Neural crest cell (in vitro differentiated cells): ENCODE measurements at regions not wholly inside any gene's neighbourhood (a gene's known extent, or its start where the extent isn't known, plus 50 kb on each side); places are given as distances from the start of the nearest gene placed in this dataset.

ENCODE experiments used
- DNase-seq: peaks from one replicate; pipeline ENCODE4 v3.0.0; 2021; ENCODE audit warnings: low read depth, mixed read lengths, low spot score
- H3K27ac Mint-ChIP-seq: one replicate; pipeline ENCODE4 v1.8.0; 2021; ENCODE audit warnings: mild to moderate bottlenecking, mixed read lengths; ENCODE audit not compliant: unreplicated experiment
- H3K27me3 Mint-ChIP-seq: 2 replicates; pipeline ENCODE4 v1.8.0; 2021; ENCODE audit warnings: low read depth, mild to moderate bottlenecking, mixed read lengths
- H3K36me3 Mint-ChIP-seq: 2 replicates; pipeline ENCODE4 v1.8.0; 2021; ENCODE audit warnings: low read depth, mild to moderate bottlenecking, mixed read lengths
- H3K4me1 Mint-ChIP-seq: 2 replicates; pipeline ENCODE4 v1.8.0; 2021; ENCODE audit warnings: mixed read lengths
- H3K4me3 Mint-ChIP-seq: one replicate; pipeline ENCODE4 v1.8.0; 2021; ENCODE audit warnings: mild to moderate bottlenecking, mixed read lengths
- H3K9me3 Mint-ChIP-seq: 2 replicates; pipeline ENCODE4 v1.8.0; 2021; ENCODE audit warnings: mixed read lengths
- CTCF ChIP-seq: fragments of 200-600 bp; sonication (generic); conservative IDR thresholded peaks from 2 replicates; pipeline ENCODE4 v1.5.0; 2021; ENCODE audit warnings: antibody characterized with exemption, mild to moderate bottlenecking

- no peak for DNase-seq
- no peak overlapping the region for H3K27ac Mint-ChIP-seq
- TF ChIP-seq CTCF, result no peak
- no peak overlapping the region for H3K4me3 Mint-ChIP-seq
- H3K36me3 Mint-ChIP-seq, result no peaks in the 10 kb centered on the region
- H3K9me3 Mint-ChIP-seq, result peaks cover 2% of the 10 kb centered on the region
- no peaks in the 10 kb centered on the region for H3K27me3 Mint-ChIP-seq
- no peaks in the 10 kb centered on the region for H3K4me1 Mint-ChIP-seq
These were observed 829.1 kb upstream of the AGA start for GRCh38 chr4:178271386-178271785.

- Mint-ChIP-seq H3K36me3 (no peaks in the 10 kb centered on the region), H3K4me1 (no peaks in the 10 kb centered on the region), H3K9me3 (peaks cover under 1% of the 10 kb centered on the region), H3K27ac (no peak overlapping the region), H3K27me3 (no peaks in the 10 kb centered on the region), H3K4me3 (no peak overlapping the region)
- no peak for TF ChIP-seq CTCF
- DNase-seq, result no peak
These were observed 830.9 kb upstream of the AGA start for GRCh38 chr4:178273168-178273567.

DNA sequence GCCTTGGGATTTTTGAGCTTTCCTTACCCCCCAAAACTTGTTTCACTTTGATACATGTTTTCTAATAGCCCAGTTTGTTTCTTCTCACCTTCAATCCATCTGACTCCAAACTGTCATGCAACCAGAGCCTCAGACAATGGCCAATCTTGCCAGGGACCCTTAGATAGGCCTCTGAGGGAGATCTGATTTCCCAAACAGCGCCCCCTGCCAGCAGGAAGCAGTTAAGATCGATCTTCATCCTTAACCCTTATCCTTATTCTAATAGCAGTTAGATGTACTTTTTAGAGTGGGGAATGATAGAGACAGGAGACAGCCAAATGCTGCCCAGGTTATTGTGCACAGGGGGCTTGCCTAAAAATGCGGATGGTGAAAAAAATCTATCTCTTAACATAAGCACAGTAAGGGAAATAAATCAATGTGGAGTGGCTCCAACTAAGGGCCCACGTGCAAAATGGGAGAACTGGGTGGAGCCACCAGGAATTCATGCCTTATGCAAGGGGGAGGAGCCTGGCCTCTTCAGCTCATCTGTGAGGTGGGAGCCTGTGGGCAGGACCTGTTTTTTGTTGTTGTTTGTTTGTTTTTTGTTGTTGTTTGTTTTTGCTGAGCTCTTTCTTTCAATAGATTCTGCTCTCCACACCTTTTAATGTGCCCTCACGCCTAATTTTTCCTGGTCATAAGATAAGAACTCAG is 833.6 kb upstream of the AGA start:
- H3K27ac Mint-ChIP-seq, result no peak overlapping the region
- no peaks in the 10 kb centered on the region for H3K36me3 Mint-ChIP-seq
- no peak overlapping the region for H3K4me3 Mint-ChIP-seq
- no peaks in the 10 kb centered on the region for H3K4me1 Mint-ChIP-seq
- no peaks in the 10 kb centered on the region for H3K9me3 Mint-ChIP-seq
- TF ChIP-seq CTCF, result peak; percentile 36
- no peak for DNase-seq
- no peaks in the 10 kb centered on the region for H3K27me3 Mint-ChIP-seq

DNA sequence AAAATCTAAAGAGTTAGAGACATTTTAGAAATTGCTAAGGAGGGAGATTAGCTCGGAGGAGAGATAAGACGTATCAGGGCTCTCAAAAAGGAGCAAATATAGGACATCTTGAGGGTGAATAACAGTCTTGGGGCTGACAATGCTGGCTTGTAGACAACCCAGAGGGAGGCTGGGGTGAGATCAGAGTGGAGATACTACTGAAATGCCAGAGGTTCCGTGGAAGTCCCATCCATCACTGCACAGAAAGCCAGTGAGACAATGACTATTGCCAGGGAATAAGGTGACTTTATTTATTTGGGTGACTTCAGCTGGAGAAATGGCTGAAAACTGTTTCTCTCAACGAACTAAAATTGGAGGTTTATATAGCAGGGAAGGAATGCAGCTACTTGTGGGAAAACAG is 838.1 kb upstream of the AGA start:
- Mint-ChIP-seq H3K9me3 (no peaks in the 10 kb centered on the region), H3K4me3 (no peak overlapping the region), H3K27ac (no peak overlapping the region), H3K36me3 (no peaks in the 10 kb centered on the region), H3K4me1 (no peaks in the 10 kb centered on the region), H3K27me3 (no peaks in the 10 kb centered on the region)
- no peak for DNase-seq
- no peak for TF ChIP-seq CTCF

- H3K27ac Mint-ChIP-seq, result no peak overlapping the region
These were observed 846.2 kb upstream of the AGA start for GRCh38 chr4:178288462-178288861.

More at GRCh38 chr4:178288462-178288861, 846.2 kb upstream of the AGA start:
- no peaks in the 10 kb centered on the region for H3K27me3 Mint-ChIP-seq
- DNase-seq, result no peak
- no peaks in the 10 kb centered on the region for H3K9me3 Mint-ChIP-seq
- TF ChIP-seq CTCF, result no peak
- H3K4me1 Mint-ChIP-seq, result no peaks in the 10 kb centered on the region
- no peak overlapping the region for H3K4me3 Mint-ChIP-seq
- no peaks in the 10 kb centered on the region for H3K36me3 Mint-ChIP-seq
